ENCODE measurements at regions not wholly inside any gene's neighbourhood (a gene's known extent, or its start where the extent isn't known, plus 50 kb on each side); places are given as distances from the start of the nearest gene placed in this dataset.

DNA sequence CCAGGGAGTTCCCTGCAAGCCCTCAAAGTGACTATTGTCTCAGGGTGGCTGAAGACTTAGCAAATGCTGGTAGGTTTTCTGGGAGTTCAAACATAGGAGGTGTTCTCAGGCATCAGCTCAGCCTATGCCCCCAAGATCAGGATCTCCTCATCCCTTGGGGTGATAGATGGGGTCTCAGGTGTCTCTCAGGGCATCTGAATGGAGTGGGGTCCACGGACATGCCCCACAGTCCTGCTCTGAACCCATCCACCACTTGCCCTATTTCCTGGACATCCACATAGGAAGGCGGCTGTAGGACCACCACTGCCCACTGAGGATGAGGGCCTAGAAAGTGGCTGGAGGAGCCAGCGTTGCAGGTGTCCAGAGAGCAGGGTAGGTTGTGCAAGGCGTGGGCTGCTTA, 287.0 kb upstream of the CXCR4 start:
- no peak for TF ChIP-seq POLR2A (IDR thresholded peaks at IDR 0.05)
- no peak for TF ChIP-seq POLR2AphosphoS5 (IDR thresholded peaks at IDR 0.05)

Measured in breast epithelium (tissue), 3 donors.